HUDEP-2 (cell line): ENCODE measurements at regions not wholly inside any gene's neighbourhood (a gene's known extent, or its start where the extent isn't known, plus 50 kb on each side); places are given as distances from the start of the nearest gene placed in this dataset.
"Not testable (repeated sequence)": the region's sequence is repeated elsewhere in the genome, so short reads cannot be mapped to it uniquely, and the experiment has no call there.

Experiments
- DNase-seq, 76 experiments: peaks; one replicate each; lab custom pipeline; 2025; ENCODE audit not compliant: unreplicated experiment in 76 of 76; lab: John Stamatoyannopoulos, UW

- DNase-seq, result no peak
These were observed 258.3 kb downstream of the SRGAP2C start for GRCh38 chr1:121443001-121443540.

- DNase-seq, result no peak
These were observed 259.3 kb downstream of the SRGAP2C start for GRCh38 chr1:121444096-121444495.

GRCh38 chr1:121445679-121446078 lies 260.9 kb downstream of the SRGAP2C start:
- no peak for DNase-seq

GRCh38 chr1:121447280-121447923 lies 262.6 kb downstream of the SRGAP2C start:
- DNase-seq, result not testable (repeated sequence)

GRCh38 chr1:121448064-121448463 lies 263.3 kb downstream of the SRGAP2C start:
- DNase-seq, result not testable (repeated sequence)

GRCh38 chr1:121448851-121449250 lies 264.1 kb downstream of the SRGAP2C start:
- DNase-seq, result no peak

- DNase-seq, result no peak
These were observed 267.7 kb downstream of the SRGAP2C start for GRCh38 chr1:121452484-121452883.

- no peak for DNase-seq
These were observed 273.7 kb downstream of the SRGAP2C start for GRCh38 chr1:121458291-121459048.

GRCh38 chr1:121459235-121459634 lies 274.5 kb downstream of the SRGAP2C start:
- no peak for DNase-seq

- not testable (repeated sequence) for DNase-seq
These were observed 284.6 kb downstream of the SRGAP2C start for GRCh38 chr1:121469395-121469794.

- not testable (repeated sequence) for DNase-seq
These were observed 285.6 kb downstream of the SRGAP2C start for GRCh38 chr1:121470401-121470800.

GRCh38 chr1:121471523-121471922 lies 286.7 kb downstream of the SRGAP2C start:
- no peak for DNase-seq

GRCh38 chr1:121472017-121472416 lies 287.2 kb downstream of the SRGAP2C start:
- no peak for DNase-seq

- DNase-seq, result no peak
These were observed 298.5 kb downstream of the SRGAP2C start for GRCh38 chr1:121483234-121483633.

GRCh38 chr1:121483961-121484424 lies 299.2 kb downstream of the SRGAP2C start:
- DNase-seq, result peak in 1 of 76 experiments; percentile 1

- not testable (repeated sequence) for DNase-seq
These were observed 310.0 kb downstream of the SRGAP2C start for GRCh38 chr1:121494796-121495195.

- not testable (repeated sequence) for DNase-seq
These were observed 326.7 kb downstream of the SRGAP2C start for GRCh38 chr1:121511455-121511854.

GRCh38 chr1:121511876-121512275 lies 327.1 kb downstream of the SRGAP2C start:
- DNase-seq, result not testable (repeated sequence)

GRCh38 chr1:121515235-121515634 lies 330.5 kb downstream of the SRGAP2C start:
- no peak for DNase-seq

- no peak for DNase-seq
These were observed 331.6 kb downstream of the SRGAP2C start for GRCh38 chr1:121516234-121516967.
